ENCODE measurements at regions not wholly inside any gene's neighbourhood (a gene's known extent, or its start where the extent isn't known, plus 50 kb on each side); places are given as distances from the start of the nearest gene placed in this dataset.

- DNase-seq (ENCODE audit: extremely low read depth in 1 of 2, low read depth in 1 of 2): no peak
These were observed 298.7 kb downstream of the C4orf33 start for GRCh38 chr4:129394635-129395034.

- no peak for DNase-seq (ENCODE audit: extremely low read depth in 1 of 2, low read depth in 1 of 2)
These were observed 307.9 kb downstream of the C4orf33 start for GRCh38 chr4:129403848-129404247.

GRCh38 chr4:129410115-129410514 is 314.2 kb downstream of the C4orf33 start:
- DNase-seq (ENCODE audit: extremely low read depth in 1 of 2, low read depth in 1 of 2): no peak

- no peak for DNase-seq (ENCODE audit: extremely low read depth in 1 of 2, low read depth in 1 of 2)
These were observed 319.1 kb downstream of the C4orf33 start for GRCh38 chr4:129415004-129415403.

- DNase-seq (ENCODE audit: extremely low read depth in 1 of 2, low read depth in 1 of 2): no peak
These were observed 324.7 kb downstream of the C4orf33 start for GRCh38 chr4:129420637-129421036.

- no peak for DNase-seq (ENCODE audit: extremely low read depth in 1 of 2, low read depth in 1 of 2)
These were observed 326.3 kb downstream of the C4orf33 start for GRCh38 chr4:129422277-129422676.

- DNase-seq (ENCODE audit: extremely low read depth in 1 of 2, low read depth in 1 of 2): no peak
These were observed 332.5 kb downstream of the C4orf33 start for GRCh38 chr4:129428454-129428853.

- no peak for DNase-seq (ENCODE audit: extremely low read depth in 1 of 2, low read depth in 1 of 2)
These were observed 333.8 kb downstream of the C4orf33 start for GRCh38 chr4:129429581-129430320.

GRCh38 chr4:129437347-129437746 is 341.4 kb downstream of the C4orf33 start:
- DNase-seq (ENCODE audit: extremely low read depth in 1 of 2, low read depth in 1 of 2): no peak

GRCh38 chr4:129438456-129438981 is 342.6 kb downstream of the C4orf33 start:
- no peak for DNase-seq (ENCODE audit: extremely low read depth in 1 of 2, low read depth in 1 of 2)

- DNase-seq (ENCODE audit: extremely low read depth in 1 of 2, low read depth in 1 of 2): no peak
These were observed 350.1 kb downstream of the C4orf33 start for GRCh38 chr4:129446074-129446473.

GRCh38 chr4:129453524-129454200 is 357.7 kb downstream of the C4orf33 start:
- no peak for DNase-seq (ENCODE audit: extremely low read depth in 1 of 2, low read depth in 1 of 2)

- DNase-seq (ENCODE audit: extremely low read depth in 1 of 2, low read depth in 1 of 2): no peak
These were observed 359.5 kb downstream of the C4orf33 start for GRCh38 chr4:129455482-129455881.

- no peak for DNase-seq (ENCODE audit: extremely low read depth in 1 of 2, low read depth in 1 of 2)
These were observed 372.7 kb downstream of the C4orf33 start for GRCh38 chr4:129468624-129469023.

- no peak for DNase-seq (ENCODE audit: extremely low read depth in 1 of 2, low read depth in 1 of 2)
These were observed 378.7 kb downstream of the C4orf33 start for GRCh38 chr4:129474698-129475097.

GRCh38 chr4:129481107-129481506 is 385.2 kb downstream of the C4orf33 start:
- DNase-seq (ENCODE audit: extremely low read depth in 1 of 2, low read depth in 1 of 2): no peak

GRCh38 chr4:129488427-129488826 is 392.5 kb downstream of the C4orf33 start:
- DNase-seq (ENCODE audit: extremely low read depth in 1 of 2, low read depth in 1 of 2): no peak

- no peak for DNase-seq (ENCODE audit: extremely low read depth in 1 of 2, low read depth in 1 of 2)
These were observed 394.6 kb downstream of the C4orf33 start for GRCh38 chr4:129490516-129490915.

GRCh38 chr4:129498626-129499025 is 402.7 kb downstream of the C4orf33 start:
- DNase-seq (ENCODE audit: extremely low read depth in 1 of 2, low read depth in 1 of 2): no peak

- no peak for DNase-seq (ENCODE audit: extremely low read depth in 1 of 2, low read depth in 1 of 2)
These were observed 418.9 kb downstream of the C4orf33 start for GRCh38 chr4:129514852-129515251.

- no peak for DNase-seq (ENCODE audit: extremely low read depth in 1 of 2, low read depth in 1 of 2)
These were observed 419.4 kb downstream of the C4orf33 start for GRCh38 chr4:129515356-129515755.

- DNase-seq (ENCODE audit: extremely low read depth in 1 of 2, low read depth in 1 of 2): no peak
These were observed 430.9 kb downstream of the C4orf33 start for GRCh38 chr4:129526812-129527211.

Measured in activated CD8-positive, alpha-beta memory T cell treated with anti-CD3 and anti-CD28 coated beads for 1 hour (primary cell).